C4-2B (cell line): ENCODE measurements at regions not wholly inside any gene's neighbourhood (a gene's known extent, or its start where the extent isn't known, plus 50 kb on each side); places are given as distances from the start of the nearest gene placed in this dataset.

ENCODE experiments used
- CTCF ChIP-seq: fragments of 450-650 bp; conservative IDR thresholded peaks from 2 replicates; pipeline ENCODE4 v1.5.1; 2017; ENCODE audit warnings: mild to moderate bottlenecking
- ZFX ChIP-seq: fragments of 450-650 bp; IDR thresholded peaks from 2 replicates; pipeline ENCODE4 v1.6.1; 2017

- no peak for TF ChIP-seq CTCF
- TF ChIP-seq ZFX, result no peak
These were observed 83.1 kb upstream of the IRF2BP2 start for GRCh38 chr1:234692966-234693580.
